ENCODE measurements at regions not wholly inside any gene's neighbourhood (a gene's known extent, or its start where the extent isn't known, plus 50 kb on each side); places are given as distances from the start of the nearest gene placed in this dataset.
A peak's percentile ranks its signal among the peaks of the same experiment; 100 is the strongest.

- POLR2A ChIA-PET = no interaction called here
- H3K27me3 ChIP-seq (ENCODE audit: control insufficient read depth, insufficient read depth, low read length) = no peaks in the 10 kb centered on the region
- DNase-seq (ENCODE audit: low read depth) = no peak
Observed at GRCh38 chr4:134126955-134127354, 74.6 kb downstream of the PABPC4L start.

GRCh38 chr4:134126000-134126560 lies 75.5 kb downstream of the PABPC4L start:
- DNase-seq (ENCODE audit: low read depth) = no peak
- no peak for TF ChIP-seq CTCF (IDR thresholded peaks at IDR 0.05; ENCODE audit: insufficient read depth, low read depth, low read length)
- Histone ChIP-seq H3K36me3 (ENCODE audit: control insufficient read depth, insufficient read depth, low read length) (no peaks in the 10 kb centered on the region), H3K27me3 (ENCODE audit: control insufficient read depth, insufficient read depth, low read length) (no peaks in the 10 kb centered on the region), H3K4me3 (ENCODE audit: low read depth, low read length) (no peak overlapping the region)
- ChIA-PET CTCF (interaction anchor here (0.6 kb wide), 1 partner anchor 48 kb away, joined by 5 read pairs; no protein-coding TSS in a partner anchor), POLR2A (no interaction called here)

More at GRCh38 chr4:134126955-134127354, 74.6 kb downstream of the PABPC4L start:
- CTCF ChIA-PET = interaction anchor here (0.6 kb wide), 1 partner anchor 12 kb away, joined by 3 read pairs; no protein-coding TSS in a partner anchor
- H3K36me3 ChIP-seq (ENCODE audit: control insufficient read depth, insufficient read depth, low read length) = no peaks in the 10 kb centered on the region
- TF ChIP-seq CTCF (IDR thresholded peaks at IDR 0.05; ENCODE audit: insufficient read depth, low read depth, low read length) = no peak
- no peak overlapping the region for H3K4me3 ChIP-seq (ENCODE audit: low read depth, low read length)

- Histone ChIP-seq H3K36me3 (ENCODE audit: control insufficient read depth, insufficient read depth, low read length) (no peaks in the 10 kb centered on the region), H3K27me3 (ENCODE audit: control insufficient read depth, insufficient read depth, low read length) (no peaks in the 10 kb centered on the region), H3K4me3 (ENCODE audit: low read depth, low read length) (no peak overlapping the region)
- POLR2A ChIA-PET = no interaction called here
- no peak for DNase-seq (ENCODE audit: low read depth)
- CTCF ChIA-PET = no interaction called here
- TF ChIP-seq CTCF (IDR thresholded peaks at IDR 0.05; ENCODE audit: insufficient read depth, low read depth, low read length) = no peak
Observed at GRCh38 chr4:134122903-134123302, 78.7 kb downstream of the PABPC4L start.

- ChIA-PET CTCF (no interaction called here), POLR2A (no interaction called here)
- Histone ChIP-seq H3K27me3 (ENCODE audit: control insufficient read depth, insufficient read depth, low read length) (no peaks in the 10 kb centered on the region), H3K36me3 (ENCODE audit: control insufficient read depth, insufficient read depth, low read length) (no peaks in the 10 kb centered on the region), H3K4me3 (ENCODE audit: low read depth, low read length) (no peak overlapping the region)
- DNase-seq (ENCODE audit: low read depth) = peak; percentile 25
- TF ChIP-seq CTCF (IDR thresholded peaks at IDR 0.05; ENCODE audit: insufficient read depth, low read depth, low read length) = no peak
Observed at GRCh38 chr4:134117392-134118183, 84.0 kb downstream of the PABPC4L start.

GRCh38 chr4:134089885-134090284 lies 111.7 kb downstream of the PABPC4L start:
- H3K4me3 ChIP-seq (ENCODE audit: low read depth, low read length) = no peak overlapping the region
- no peak for TF ChIP-seq CTCF (IDR thresholded peaks at IDR 0.05; ENCODE audit: insufficient read depth, low read depth, low read length)
- H3K27me3 ChIP-seq (ENCODE audit: control insufficient read depth, insufficient read depth, low read length) = no peaks in the 10 kb centered on the region
- no peaks in the 10 kb centered on the region for H3K36me3 ChIP-seq (ENCODE audit: control insufficient read depth, insufficient read depth, low read length)
- no peak for DNase-seq (ENCODE audit: low read depth)
- ChIA-PET POLR2A (no interaction called here), CTCF (no interaction called here)
